CD4-positive, alpha-beta T cell treated with Interleukin-15 for 1 hour (primary cell): ENCODE measurements at regions not wholly inside any gene's neighbourhood (a gene's known extent, or its start where the extent isn't known, plus 50 kb on each side); places are given as distances from the start of the nearest gene placed in this dataset.

ENCODE experiments used
- DNase-seq: peaks from one replicate; pipeline ENCODE4 v3.0.0-alpha.2; 2020

GRCh38 chr14:98949481-98950135 lies 322.4 kb downstream of the BCL11B start:
- DNase-seq = no peak

DNA sequence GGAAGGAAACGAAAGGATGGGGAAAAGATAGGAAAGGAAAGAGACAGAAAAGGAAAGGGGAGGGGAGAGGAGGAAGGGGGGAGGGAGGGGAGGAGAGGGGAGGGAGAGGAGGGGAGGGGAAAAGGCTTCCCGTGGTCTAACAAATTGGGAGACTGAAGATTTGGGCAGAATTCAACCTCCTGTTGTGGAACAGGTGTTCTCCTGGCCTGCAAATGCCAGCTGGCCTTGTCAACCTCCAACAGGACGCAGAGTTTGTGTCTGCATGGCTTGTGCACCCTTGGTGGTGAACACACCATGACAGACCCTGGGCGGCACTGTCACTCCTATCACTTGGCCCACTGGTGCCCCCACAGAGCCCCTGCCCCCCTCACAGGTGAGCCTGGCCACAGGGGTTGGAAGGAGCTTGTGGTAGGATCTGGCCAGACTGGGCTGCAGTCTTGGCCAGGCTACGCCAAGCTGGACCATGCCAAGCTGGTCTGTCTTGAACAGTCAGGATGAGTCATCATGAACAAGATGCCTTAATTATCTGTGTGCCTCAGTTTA lies 321.6 kb downstream of the BCL11B start:
- DNase-seq = no peak

DNA sequence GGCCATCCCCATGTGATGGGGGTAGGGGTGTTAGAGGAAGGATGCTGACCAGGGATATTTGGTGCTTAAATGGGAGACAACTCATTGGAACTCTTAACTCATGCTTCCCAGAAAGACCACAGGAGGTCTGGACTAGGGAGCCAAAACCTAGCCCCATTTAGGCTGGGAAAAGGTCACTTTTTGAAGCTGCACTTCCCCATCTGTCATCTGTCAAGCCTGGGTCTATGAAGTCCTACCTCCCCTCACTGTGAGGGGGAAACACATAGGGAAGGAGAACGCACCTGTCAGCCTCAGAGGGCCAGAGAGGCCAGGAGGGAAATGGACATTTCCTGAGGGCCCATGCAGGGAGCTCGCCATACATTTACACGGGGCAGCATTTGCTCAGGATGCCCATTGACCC lies 321.0 kb downstream of the BCL11B start:
- no peak for DNase-seq

DNA sequence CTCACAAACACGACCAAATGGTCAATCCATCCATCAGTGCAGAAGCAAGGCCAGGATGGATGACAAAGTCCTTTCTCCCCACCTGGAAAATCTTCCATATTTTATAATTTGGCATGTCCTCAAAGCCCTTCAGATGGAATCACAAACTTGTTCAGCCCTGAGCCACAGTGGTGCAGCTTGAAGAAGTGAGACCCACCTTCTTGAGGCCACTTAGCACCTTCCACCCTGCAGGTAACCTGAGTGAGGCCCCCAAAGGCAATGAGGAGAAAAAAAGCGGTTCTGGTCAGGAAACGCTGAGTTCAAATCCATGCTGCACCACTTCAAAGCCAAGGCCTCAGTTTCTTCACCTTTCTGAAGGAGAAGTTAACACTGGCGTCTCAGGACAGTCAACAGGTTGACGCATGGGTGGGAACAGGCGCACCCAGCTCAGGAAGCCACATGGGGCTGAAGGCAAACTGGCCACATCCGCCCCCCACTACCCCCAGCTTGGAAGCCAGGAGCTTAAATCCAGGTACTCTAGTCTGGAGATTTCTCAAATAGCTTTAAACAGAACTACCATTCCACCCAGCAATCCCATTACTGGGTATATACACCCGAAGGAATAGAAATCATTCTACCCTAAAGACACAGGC lies 320.4 kb downstream of the BCL11B start:
- DNase-seq = no peak

DNA sequence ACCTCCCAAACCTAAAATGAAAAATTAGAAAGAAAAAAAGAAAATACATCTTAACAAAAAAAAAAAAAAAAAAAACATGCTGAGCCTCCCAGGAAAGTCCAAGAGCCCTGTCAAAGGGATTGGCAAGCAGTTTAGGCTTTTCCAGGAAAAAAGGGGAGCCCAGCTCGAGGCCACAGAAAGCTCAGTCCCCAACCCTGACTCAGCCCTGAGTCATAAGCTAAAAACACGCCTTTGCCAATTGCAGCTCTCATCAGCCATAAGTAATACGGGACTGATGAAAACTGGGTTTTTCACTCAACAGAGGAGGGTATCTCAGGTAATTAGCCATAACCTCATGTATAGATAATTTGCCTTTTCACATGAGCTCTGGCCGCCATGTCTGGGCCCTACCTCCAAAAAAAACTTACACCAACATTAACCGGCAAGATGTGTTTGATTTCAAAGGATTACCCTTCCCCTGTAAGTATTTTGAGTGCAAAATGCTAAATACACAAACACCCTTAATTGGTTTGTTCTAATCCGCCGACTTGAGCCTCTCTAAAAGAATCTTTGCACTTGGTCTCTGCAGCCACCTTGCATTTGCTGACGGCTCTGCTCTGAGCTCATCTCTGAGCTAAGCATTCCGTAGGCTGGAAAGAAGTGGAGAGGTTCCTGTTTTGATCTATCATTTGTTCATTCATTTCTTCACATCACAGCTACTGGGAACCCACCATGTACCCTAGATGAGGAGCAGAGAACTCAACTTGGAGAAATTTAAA lies 319.2 kb downstream of the BCL11B start:
- no peak for DNase-seq

DNA sequence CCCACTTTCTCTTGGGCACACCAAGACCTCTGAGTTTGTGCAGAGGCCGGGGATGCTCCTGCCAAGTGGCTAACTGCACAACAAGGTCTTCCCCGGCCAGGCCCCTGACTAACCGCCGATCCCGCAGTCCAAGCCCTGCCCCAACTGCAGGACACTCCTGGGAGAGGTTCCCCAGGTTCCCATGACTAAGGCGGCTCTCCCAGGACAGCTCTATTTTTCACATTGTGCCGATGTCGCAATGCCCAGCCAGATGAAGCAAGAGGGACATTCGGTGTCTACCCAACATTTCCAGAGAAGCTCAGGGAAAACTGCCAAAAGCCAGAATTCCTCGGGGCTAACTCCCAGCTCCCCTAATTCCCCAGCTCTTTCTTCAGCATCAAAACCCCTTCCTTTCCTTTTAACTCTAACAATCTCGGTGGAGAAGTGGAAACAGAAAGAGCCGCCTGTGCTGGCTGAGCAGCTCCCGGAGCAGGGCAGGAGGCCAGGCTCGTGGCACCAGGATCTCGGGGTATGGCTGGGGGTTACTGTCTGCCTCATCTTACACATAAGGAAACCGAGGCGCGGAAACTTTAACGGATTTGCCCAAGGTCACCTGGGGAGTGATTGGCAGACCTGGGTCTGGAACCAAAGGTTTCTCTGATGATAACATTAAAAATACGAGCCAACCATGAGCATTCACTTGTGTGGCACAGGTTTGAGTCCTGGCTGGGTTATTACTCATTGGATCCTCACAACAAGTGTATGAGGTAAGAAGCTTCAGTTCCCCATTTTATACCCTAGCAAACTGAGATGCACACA lies 318.2 kb downstream of the BCL11B start:
- DNase-seq = no peak

DNA sequence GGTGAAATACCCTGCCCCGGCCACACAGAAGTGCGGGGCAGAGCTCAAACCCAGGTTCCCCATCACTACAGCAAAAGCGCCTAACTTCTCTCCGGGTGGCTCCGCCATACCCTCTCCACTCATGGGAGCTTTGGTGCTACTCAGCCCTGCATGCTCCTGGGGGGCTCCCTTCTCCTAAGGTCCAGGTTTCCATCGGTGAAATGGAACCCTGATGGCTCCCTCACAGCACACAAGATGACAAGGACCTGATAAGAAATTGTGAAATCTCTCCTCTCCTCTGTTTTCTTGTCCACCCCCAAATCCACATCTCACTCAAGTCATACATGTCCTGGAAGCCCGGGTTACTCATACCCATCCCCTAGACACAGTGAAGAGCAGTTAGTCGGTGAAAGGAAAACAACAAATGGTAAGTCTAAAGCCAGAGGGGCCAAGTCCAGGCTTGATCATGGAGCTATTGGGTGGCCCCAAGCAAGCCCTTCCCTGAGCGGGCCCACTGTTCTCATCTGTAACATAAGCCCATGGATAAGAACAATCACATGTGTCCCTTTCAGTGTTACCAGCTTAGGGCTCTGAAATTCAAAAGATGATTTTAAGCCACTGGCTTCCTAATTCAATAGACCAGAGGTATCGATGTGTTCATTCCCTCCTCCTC lies 317.5 kb downstream of the BCL11B start:
- no peak for DNase-seq

DNA sequence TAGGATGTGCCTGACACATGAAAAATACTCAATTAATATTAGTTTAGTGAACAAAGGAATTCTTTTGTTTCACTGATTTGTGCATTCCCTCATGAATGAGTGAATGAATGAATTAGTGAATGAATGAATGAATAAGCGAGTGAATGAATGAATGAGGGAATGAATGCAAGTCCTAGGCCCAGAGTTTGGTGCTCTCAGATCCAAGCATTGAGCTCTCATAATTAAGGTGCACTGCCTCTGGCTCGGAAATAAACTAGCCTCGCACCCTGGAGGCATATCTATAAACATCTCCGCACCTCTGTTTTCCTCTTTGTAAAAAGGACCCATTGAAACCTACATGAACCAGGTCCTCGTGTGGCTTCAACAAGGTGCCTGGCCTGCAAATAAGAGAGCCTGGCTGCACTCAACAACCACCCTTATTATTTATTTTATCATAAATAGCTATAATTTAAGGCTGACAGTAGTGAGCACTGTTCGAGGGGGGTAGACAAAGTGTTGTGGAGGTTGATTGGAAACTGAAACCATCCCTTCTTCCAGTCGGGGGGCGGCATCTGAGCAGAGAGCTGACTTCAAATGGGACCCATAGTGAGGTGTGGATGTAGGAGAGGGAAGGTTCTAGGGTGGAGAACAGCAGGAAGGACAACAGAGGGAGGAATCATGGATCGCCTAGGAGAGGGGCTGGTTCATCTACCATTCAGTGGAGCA lies 316.8 kb downstream of the BCL11B start:
- DNase-seq = no peak

DNA sequence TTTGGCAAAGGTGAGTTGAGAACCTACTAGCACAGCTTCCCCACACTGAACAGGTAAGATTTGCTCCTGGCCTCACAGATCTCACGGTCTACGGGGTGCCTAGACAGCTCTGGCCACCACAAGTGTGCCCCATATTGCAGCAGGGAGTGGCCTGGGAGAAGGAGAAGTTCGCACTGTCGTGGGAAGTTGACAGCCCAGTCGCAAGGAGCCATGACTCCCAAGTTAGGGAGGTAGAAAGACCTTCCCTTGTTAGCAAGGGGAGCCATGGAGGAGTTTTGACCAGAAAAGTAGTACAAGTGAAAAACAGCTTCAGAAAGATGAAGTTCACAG lies 316.3 kb downstream of the BCL11B start:
- no peak for DNase-seq

- DNase-seq = no peak
Observed at GRCh38 chr14:98956181-98956580, 315.8 kb downstream of the BCL11B start.

DNA sequence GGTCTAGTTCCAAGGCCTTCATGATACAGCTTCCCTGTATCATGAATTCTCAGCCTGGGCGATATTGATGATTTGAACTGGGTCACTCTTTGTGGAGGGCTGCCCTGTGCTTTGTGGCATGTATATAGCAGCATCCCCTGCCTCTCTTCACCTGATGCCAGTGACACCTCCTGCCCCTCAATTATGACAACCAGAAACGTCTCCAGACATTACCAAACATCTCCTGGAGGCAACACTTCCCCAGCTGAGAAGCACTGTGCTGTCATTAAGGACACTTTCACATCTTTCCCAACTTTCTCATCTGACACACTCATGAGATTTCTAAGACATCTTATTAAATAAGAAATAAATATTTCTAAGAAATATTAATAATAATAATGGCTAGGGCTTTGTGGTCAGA lies 315.3 kb downstream of the BCL11B start:
- DNase-seq = no peak

DNA sequence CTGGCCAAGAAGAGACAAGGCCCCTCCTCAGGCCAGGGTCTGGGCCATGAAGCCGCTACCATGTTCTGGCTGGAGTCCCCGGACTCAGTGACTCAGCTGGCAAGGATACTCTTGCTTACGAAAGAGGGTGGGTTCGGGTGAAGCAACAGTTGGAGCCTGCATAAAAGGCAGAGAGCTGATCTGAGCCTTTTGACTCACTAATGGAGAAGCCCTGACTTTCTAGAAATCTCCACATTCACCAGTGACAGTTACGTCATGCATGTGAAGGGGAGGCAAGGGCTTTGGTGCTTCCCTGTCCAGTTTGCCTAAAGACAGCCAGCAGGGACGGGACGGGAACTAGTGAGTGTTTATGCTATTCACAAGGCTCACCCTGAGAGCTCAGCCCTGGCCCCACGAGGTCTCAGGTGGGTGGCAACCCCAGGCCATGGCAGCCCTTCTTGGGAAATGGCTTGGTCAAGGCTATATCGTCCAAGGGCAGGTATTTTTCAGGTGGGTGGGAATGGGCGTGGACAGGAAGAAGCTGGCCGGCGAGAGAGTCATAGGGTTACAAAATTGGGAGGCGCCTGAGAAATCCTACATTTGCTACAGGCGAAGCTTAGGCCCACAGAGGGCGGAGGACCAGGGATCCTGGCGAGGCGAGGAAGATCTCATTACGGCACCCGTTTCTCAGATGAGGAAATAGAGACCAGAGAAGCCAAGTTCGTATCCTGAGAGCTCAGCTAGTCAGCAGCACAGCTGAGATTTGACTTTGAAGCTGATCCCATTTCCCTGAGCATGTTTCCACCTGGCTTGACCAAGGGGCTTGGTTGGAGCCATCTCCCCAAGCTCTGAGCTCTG lies 314.6 kb downstream of the BCL11B start:
- DNase-seq = peak; percentile 68

GRCh38 chr14:98958048-98958631 lies 313.9 kb downstream of the BCL11B start:
- DNase-seq = no peak

- no peak for DNase-seq
Observed at GRCh38 chr14:98958632-98959031, 313.4 kb downstream of the BCL11B start.

DNA sequence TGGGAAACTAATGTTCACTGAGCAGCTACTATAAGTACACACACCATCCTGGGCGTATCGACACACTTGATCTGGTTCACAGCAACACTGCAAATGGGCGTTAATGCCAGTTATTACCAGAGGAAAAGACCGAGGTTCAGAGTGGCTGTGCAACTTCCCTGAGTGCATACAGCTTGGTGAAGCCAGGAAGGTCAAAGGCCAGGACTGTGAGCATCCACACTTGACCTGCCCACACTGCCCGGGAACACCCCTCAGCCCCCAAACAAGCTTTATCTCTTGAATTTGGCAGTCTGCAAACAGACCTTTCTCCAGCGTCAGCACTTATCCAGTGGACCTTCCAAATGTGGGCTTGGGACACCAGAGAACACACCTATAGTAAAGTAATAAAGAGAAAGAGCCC lies 312.6 kb downstream of the BCL11B start:
- DNase-seq = no peak

DNA sequence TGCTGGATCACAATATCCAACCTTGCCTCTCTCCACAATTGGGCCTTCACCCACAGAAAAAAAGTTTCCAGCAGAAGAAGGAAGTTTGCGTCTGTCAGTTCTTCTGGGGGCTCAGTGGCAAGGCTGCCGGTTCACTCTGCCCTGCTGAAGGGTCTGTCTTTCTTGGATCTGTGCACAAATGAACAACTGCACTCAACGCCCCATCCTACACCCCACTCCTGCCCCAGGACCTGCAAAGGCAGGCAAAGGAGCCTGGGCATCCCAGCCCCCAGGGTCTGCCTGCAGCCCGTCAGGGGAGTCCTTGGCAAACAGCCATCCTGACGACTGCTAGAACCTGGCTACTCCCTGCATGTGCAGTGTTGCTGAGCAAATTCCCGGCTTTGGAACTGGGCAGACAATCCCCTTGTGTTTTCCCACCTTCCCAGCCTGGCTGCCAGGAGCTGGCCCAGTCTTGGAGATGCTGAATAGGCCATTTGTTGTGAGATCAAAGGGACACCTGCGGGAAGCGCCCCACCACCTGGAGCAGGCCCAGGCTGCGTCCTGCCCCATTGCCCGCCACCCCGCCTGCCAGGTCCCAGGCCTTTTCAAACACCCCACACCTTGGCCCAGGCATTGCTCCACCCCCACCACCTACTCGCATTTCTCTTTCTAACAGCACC lies 311.9 kb downstream of the BCL11B start:
- DNase-seq = no peak

DNA sequence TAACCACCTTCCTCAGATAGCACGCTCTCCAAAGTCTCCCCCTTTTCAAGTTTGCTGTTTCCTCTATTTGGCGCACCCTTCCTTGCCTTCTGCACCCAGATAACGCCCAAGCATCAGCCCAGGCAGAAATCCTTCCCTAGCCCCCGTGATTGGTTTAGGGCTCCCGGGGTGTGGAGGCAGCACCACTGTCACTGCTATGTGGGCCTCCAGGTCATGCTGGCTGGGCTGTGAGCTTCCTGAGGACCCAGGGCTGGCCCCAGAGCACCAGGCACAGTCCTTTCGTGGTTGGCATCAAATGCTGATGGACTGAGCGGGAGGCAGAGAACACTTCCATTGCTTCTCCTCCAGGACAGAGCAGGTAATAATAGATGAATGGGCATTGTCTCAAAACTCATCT lies 311.4 kb downstream of the BCL11B start:
- no peak for DNase-seq

GRCh38 chr14:98961191-98961590 lies 310.8 kb downstream of the BCL11B start:
- no peak for DNase-seq

GRCh38 chr14:98962118-98962517 lies 309.9 kb downstream of the BCL11B start:
- no peak for DNase-seq

DNA sequence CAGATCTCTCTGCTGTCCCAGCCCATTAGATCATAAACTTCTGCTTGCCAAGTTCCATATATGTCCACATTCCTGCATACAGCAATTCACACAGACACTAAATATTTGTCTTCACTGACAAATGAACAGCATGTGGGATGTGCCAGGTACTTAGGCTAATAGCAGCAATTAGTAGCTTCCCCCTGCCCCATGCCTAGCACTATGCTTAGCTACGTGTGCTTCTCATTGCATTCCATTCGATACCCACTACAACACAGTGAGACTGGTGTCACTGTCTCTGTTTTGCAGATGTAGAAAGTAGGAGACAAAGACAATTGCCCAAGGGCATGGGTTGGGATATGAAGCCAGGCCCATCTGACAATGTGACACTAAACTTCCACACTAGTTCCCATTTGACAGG lies 308.4 kb downstream of the BCL11B start:
- no peak for DNase-seq
